Thyroid gland (tissue), 4 donors: ENCODE measurements at regions not wholly inside any gene's neighbourhood (a gene's known extent, or its start where the extent isn't known, plus 50 kb on each side); places are given as distances from the start of the nearest gene placed in this dataset.
A peak's percentile ranks its signal among the peaks of the same experiment; 100 is the strongest.

Source experiments
- DNase-seq, 2 donors: peaks; one replicate each; pipeline ENCODE4 v3.0.0-alpha.2; 2019
- H3K27ac ChIP-seq, 3 donors: fragments of 200-600 bp; sonication (generic); 1 replicate in 2 of 3; 2 replicates in 1 of 3; pipeline ENCODE4 v1.5.1; 2016 to 2019; ENCODE audit warnings: mild to moderate bottlenecking in 1 of 3, moderate library complexity in 1 of 3
- H3K27me3 ChIP-seq: fragments of 200-600 bp; sonication (generic); one replicate; pipeline ENCODE4 v1.5.1; 2019
- H3K36me3 ChIP-seq, 2 donors: fragments of 200-600 bp; sonication (generic); one replicate each; pipeline ENCODE4 v1.5.1; 2016 to 2019
- H3K4me1 ChIP-seq, 2 donors: fragments of 200-600 bp; sonication (generic); one replicate each; pipeline ENCODE4 v1.5.1; 2017 to 2019
- H3K4me3 ChIP-seq, 3 donors: fragments of 200-600 bp; sonication (generic); replicated peaks in 1 of 3; 1 replicate in 2 of 3; 2 replicates in 1 of 3; pipeline ENCODE4 v1.5.1; 2016; ENCODE audit warnings: mild to moderate bottlenecking in 1 of 3
- H3K9me3 ChIP-seq: fragments of 200-600 bp; sonication (generic); one replicate; pipeline ENCODE4 v1.5.1; 2017
- CTCF ChIP-seq, 6 experiments: fragments of 200-600 bp in 3 of 6; fragments of 450-650 bp in 3 of 6; sonication (generic) in 3 of 6; IDR thresholded peaks; one replicate each; pipeline ENCODE4 v1.5.1; 2016 to 2019; ENCODE audit warnings: antibody characterized with exemption in 6 of 6, mild to moderate bottlenecking in 2 of 6, inconsistent platforms in 1 of 6, moderate library complexity in 1 of 6
- POLR2A ChIP-seq, 2 donors: fragments of 450-650 bp; IDR thresholded peaks; one replicate each; pipeline ENCODE4 v1.6.1; 2017; ENCODE audit warnings: antibody characterized with exemption in 2 of 2, mild to moderate bottlenecking in 2 of 2, moderate library complexity in 1 of 2
- WGBS, 2 donors: methylation state at CpG; one replicate each; pipeline ENCODE4 v1.1.5; 2017; 5-methylcytosine and 5-hydroxymethylcytosine counted together
- intact Hi-C: fragments of 100-400 bp; cut with DNase I; formaldehyde crosslinking; loops from one replicate; pipeline ENCODE4 v1.15.1; 2023

GRCh38 chr12:88998421-88998820 lies 353.9 kb downstream of the DUSP6 start:
- no peak overlapping the region for H3K27ac ChIP-seq
- DNase-seq: no peak
- no peak for TF ChIP-seq POLR2A (IDR thresholded peaks at IDR 0.05)
- no peaks in the 10 kb centered on the region for H3K9me3 ChIP-seq
- WGBS, 2 donors: 82 to 85% methylated on average over 2 of the region's 2 CpGs
- no peaks in the 10 kb centered on the region for H3K27me3 ChIP-seq
- no peaks in the 10 kb centered on the region for H3K36me3 ChIP-seq
- intact Hi-C loops: no loop called here
- H3K4me1 ChIP-seq: no peaks in the 10 kb centered on the region
- no peak overlapping the region for H3K4me3 ChIP-seq

GRCh38 chr12:88996200-88996788 lies 356.0 kb downstream of the DUSP6 start:
- Histone ChIP-seq H3K4me1 (no peaks in the 10 kb centered on the region), H3K36me3 (no peaks in the 10 kb centered on the region), H3K4me3 (no peak overlapping the region), H3K9me3 (no peaks in the 10 kb centered on the region), H3K27me3 (no peaks in the 10 kb centered on the region), H3K27ac (no peak overlapping the region)
- WGBS, 2 donors: 86 to 89% methylated on average over 2 of the region's 2 CpGs
- TF ChIP-seq CTCF (IDR thresholded peaks at IDR 0.05) (no peak), POLR2A (IDR thresholded peaks at IDR 0.05) (no peak)
- intact Hi-C loops: no loop called here
- no peak for DNase-seq

DNA sequence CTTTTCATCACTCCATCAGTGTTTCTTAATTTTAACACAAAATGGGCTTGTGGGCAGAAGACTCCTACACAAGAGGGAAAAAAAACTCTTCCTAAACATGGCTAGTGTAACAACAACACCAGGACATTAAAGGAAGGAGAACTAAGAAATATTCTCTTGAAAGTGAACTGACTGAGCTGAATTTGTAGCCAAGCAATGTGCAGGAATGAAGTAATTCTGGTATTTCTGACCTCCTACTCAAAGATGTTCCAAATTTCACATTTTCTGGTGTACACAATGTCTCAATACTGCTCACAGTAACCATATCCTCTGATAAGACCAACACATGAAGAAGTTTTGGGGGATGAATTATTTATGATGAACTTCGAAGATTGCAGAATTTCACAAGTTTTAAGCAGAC lies 357.3 kb downstream of the DUSP6 start:
- Histone ChIP-seq H3K9me3 (no peaks in the 10 kb centered on the region), H3K36me3 (no peaks in the 10 kb centered on the region), H3K4me3 (no peak overlapping the region), H3K27me3 (no peaks in the 10 kb centered on the region), H3K27ac (no peak overlapping the region), H3K4me1 (no peaks in the 10 kb centered on the region)
- 72 to 73% methylated on average over 1 of the region's 1 CpG for WGBS, 2 donors
- intact Hi-C loops: no loop called here
- DNase-seq: no peak
- TF ChIP-seq CTCF (IDR thresholded peaks at IDR 0.05): no peak

DNA sequence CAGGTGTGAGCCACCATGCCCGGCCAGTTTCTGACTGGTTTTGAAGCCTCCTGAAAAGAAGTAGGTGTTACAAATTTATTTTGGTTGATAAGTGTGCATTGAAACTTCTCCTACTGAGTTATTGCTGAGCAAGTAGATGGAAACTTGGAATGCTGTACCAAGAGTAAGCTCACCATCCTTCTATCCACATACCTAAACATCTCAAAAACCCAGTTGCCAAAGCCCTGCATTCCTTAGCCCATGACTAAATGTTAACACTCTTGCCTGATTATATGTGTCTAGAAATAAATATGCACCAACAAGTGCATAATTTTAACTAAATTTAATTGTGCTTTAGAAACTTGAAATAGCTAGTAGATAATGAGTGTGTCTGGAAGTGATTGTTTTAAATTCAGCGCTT lies 357.8 kb downstream of the DUSP6 start:
- Histone ChIP-seq H3K4me3 (no peak overlapping the region), H3K9me3 (no peaks in the 10 kb centered on the region), H3K27me3 (no peaks in the 10 kb centered on the region), H3K36me3 (no peaks in the 10 kb centered on the region), H3K4me1 (no peaks in the 10 kb centered on the region), H3K27ac (no peak overlapping the region)
- DNase-seq: no peak
- 92 to 99% methylated on average over 2 of the region's 2 CpGs for WGBS, 2 donors
- no peak for TF ChIP-seq CTCF (IDR thresholded peaks at IDR 0.05)
- no peak for TF ChIP-seq POLR2A (IDR thresholded peaks at IDR 0.05)
- intact Hi-C loops: no loop called here

DNA sequence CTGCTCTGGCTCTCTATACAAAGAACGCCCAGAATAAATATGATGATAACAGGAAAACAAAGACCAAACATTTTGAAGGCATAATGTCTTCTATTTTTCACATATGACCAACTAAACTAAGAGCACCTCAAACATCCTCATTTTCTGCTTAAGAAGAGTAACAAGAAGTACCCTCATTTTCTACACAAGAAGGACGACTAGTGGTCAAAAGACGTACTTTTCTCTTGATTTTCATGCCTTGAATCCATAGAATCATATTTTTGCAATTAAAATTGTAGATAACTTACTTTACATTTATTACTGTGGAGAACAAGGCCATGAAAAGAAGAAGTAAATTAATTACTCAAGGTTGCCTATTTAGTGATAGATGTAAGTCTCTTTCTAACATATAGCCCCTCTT lies 358.6 kb downstream of the DUSP6 start:
- H3K27ac ChIP-seq: no peak overlapping the region
- no peaks in the 10 kb centered on the region for H3K27me3 ChIP-seq
- H3K4me1 ChIP-seq: no peaks in the 10 kb centered on the region
- 10% methylated on average over 3 of the region's 3 CpGs for WGBS, 2 donors
- no peaks in the 10 kb centered on the region for H3K36me3 ChIP-seq
- no peak overlapping the region for H3K4me3 ChIP-seq
- intact Hi-C loops: no loop called here
- H3K9me3 ChIP-seq: no peaks in the 10 kb centered on the region
- DNase-seq: no peak
- TF ChIP-seq POLR2A (IDR thresholded peaks at IDR 0.05): no peak
- peak in 4 of 6 experiments; percentile 30 to 42 (median 34) for TF ChIP-seq CTCF (IDR thresholded peaks at IDR 0.05)

DNA sequence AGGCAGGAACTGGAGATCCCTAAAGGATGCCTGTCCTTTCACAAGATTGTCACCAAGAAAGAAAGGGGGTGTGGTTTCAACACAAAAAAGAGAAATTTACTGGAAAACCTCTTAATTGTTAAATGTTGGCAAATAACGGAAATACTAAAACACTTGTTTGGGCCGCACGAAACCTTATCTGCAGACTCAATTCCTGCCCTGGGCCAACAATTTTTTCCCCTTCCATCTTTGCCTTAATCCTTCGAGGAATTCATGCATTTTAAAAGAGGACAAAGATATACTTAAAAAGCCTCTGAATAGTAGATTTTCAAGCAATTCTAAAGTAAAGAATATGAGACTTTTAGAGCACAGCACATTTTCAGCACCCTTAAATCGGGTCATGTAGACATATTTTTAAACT lies 366.2 kb downstream of the DUSP6 start:
- intact Hi-C loops: no loop called here
- no peaks in the 10 kb centered on the region for H3K27me3 ChIP-seq
- H3K9me3 ChIP-seq: no peaks in the 10 kb centered on the region
- WGBS, 2 donors: 65 to 70% methylated on average over 5 of the region's 5 CpGs
- H3K4me3 ChIP-seq: no peak overlapping the region
- no peaks in the 10 kb centered on the region for H3K36me3 ChIP-seq
- H3K4me1 ChIP-seq: no peaks in the 10 kb centered on the region
- TF ChIP-seq POLR2A (IDR thresholded peaks at IDR 0.05) (no peak), CTCF (IDR thresholded peaks at IDR 0.05) (no peak)
- DNase-seq: no peak
- no peak overlapping the region for H3K27ac ChIP-seq
